B cell (primary cell): ENCODE measurements at regions not wholly inside any gene's neighbourhood (a gene's known extent, or its start where the extent isn't known, plus 50 kb on each side); places are given as distances from the start of the nearest gene placed in this dataset.

ENCODE experiments used
- ATAC-seq: fragments of 200-7000 bp; cut with Tn5 transposase; one replicate; pipeline ENCODE4 v1.10.0; 2021; ENCODE audit warnings: low read depth, mild to moderate bottlenecking, moderate number of reproducible peaks, moderate library complexity
- CTCF ChIA-PET: fragments of 350-600 bp; sonication (Branson Sonifier 250); formaldehyde crosslinking; loops from one replicate; lab custom pipeline; 2021; ENCODE audit warnings: antibody characterized with exemption, inconsistent platforms; lab: Charles Lee
- POLR2A ChIA-PET: fragments of 350-600 bp; sonication (Branson Sonifier 250); formaldehyde crosslinking; loops from one replicate; lab custom pipeline; 2021; ENCODE audit warnings: antibody characterized with exemption; lab: Charles Lee
- DNase-seq: peaks from one replicate; pipeline ENCODE4 v3.0.0; 2013
- H2AFZ ChIP-seq: 2 replicates; pipeline ENCODE4 v1.6.1; 2012; ENCODE audit warnings: mild to moderate bottlenecking, low read depth, low read length; ENCODE audit not compliant: insufficient read depth, poor library complexity, severe bottlenecking
- H3K27ac ChIP-seq, 2 donors: 1 replicate in 1 of 2; 2 replicates in 1 of 2; pipeline ENCODE4 v1.5.1; 2012 to 2013; ENCODE audit warnings: low read length in 2 of 2, mild to moderate bottlenecking in 2 of 2, moderate library complexity in 1 of 2
- H3K27me3 ChIP-seq, 4 experiments: fragments of 200-600 bp in 1 of 4; sonication (generic) in 1 of 4; replicated peaks in 1 of 4; 1 replicate in 2 of 4; 2 replicates in 2 of 4; pipeline versions ENCODE4 v1.6.1 to v1.7.0; 2013 to 2016; ENCODE audit warnings: low read length in 3 of 4, mild to moderate bottlenecking in 2 of 4, mixed read lengths in 1 of 4, moderate library complexity in 1 of 4; ENCODE audit not compliant: insufficient read depth in 4 of 4, control insufficient read depth in 3 of 4; ENCODE audit errors: control extremely low read depth in 1 of 4
- H3K36me3 ChIP-seq, 2 experiments: replicated peaks in 1 of 2; 1 replicate in 1 of 2; 2 replicates in 1 of 2; pipeline versions ENCODE4 v1.6.1 to v1.7.1; 2013; ENCODE audit warnings: low read length in 1 of 2; ENCODE audit not compliant: insufficient read depth in 2 of 2, control insufficient read depth in 1 of 2; ENCODE audit errors: control extremely low read depth in 1 of 2, extremely low read depth in 1 of 2
- H3K4me1 ChIP-seq, 2 donors: fragments of 200-600 bp in 1 of 2; sonication (generic) in 1 of 2; 1 replicate in 1 of 2; 2 replicates in 1 of 2; pipeline versions ENCODE4 v1.5.1 to v1.6.1; 2013 to 2017; ENCODE audit warnings: low read length in 2 of 2; ENCODE audit not compliant: control insufficient read depth in 2 of 2, insufficient read depth in 2 of 2
- H3K4me2 ChIP-seq: replicated peaks from 2 replicates; pipeline ENCODE3; 2012; ENCODE audit warnings: mild to moderate bottlenecking, low read depth, low read length; ENCODE audit not compliant: poor library complexity, severe bottlenecking
- H3K4me3 ChIP-seq, 5 experiments: fragments of 200-600 bp in 1 of 5; sonication (generic) in 1 of 5; 1 replicate in 3 of 5; 2 replicates in 2 of 5; pipeline versions ENCODE4 v1.5.1 to v1.7.0; 2011 to 2016; ENCODE audit warnings: low read length in 4 of 5, mild to moderate bottlenecking in 4 of 5, low read depth in 2 of 5, control low read depth in 1 of 5, moderate library complexity in 1 of 5; ENCODE audit not compliant: insufficient read depth in 1 of 5; ENCODE audit errors: control extremely low read depth in 1 of 5, extremely low read depth in 1 of 5
- H3K79me2 ChIP-seq: fragments of 200-600 bp; sonication (generic); one replicate; pipeline ENCODE4 v1.6.0; 2016; ENCODE audit warnings: low read length; ENCODE audit not compliant: control insufficient read depth, insufficient read depth
- H3K9ac ChIP-seq: fragments of 200-600 bp; sonication (generic); 2 replicates; pipeline ENCODE4 v1.6.1; 2017; ENCODE audit warnings: mild to moderate bottlenecking, low read length, moderate library complexity
- H3K9me3 ChIP-seq, 3 donors: one replicate each; pipeline versions ENCODE4 v1.6.1 to v1.7.1; 2013; ENCODE audit warnings: low read length in 2 of 3; ENCODE audit not compliant: control insufficient read depth in 2 of 3, insufficient read depth in 1 of 3; ENCODE audit errors: control extremely low read depth in 1 of 3
- H4K20me1 ChIP-seq: 2 replicates; pipeline ENCODE4 v1.6.0; 2012; ENCODE audit warnings: mild to moderate bottlenecking, low read length; ENCODE audit not compliant: insufficient read depth, control insufficient read depth, poor library complexity, severe bottlenecking
- H3K27ac Mint-ChIP-seq: one replicate; pipeline ENCODE4 v1.8.0; 2021; ENCODE audit warnings: mixed read lengths
- H3K27me3 Mint-ChIP-seq: one replicate; pipeline ENCODE4 v1.8.0; 2021; ENCODE audit warnings: mixed read lengths
- H3K4me1 Mint-ChIP-seq: one replicate; pipeline ENCODE4 v1.8.0; 2021; ENCODE audit warnings: mixed read lengths
- H3K4me3 Mint-ChIP-seq: one replicate; pipeline ENCODE4 v1.8.0; 2021; ENCODE audit warnings: mixed read lengths
- H3K9me3 Mint-ChIP-seq: one replicate; pipeline ENCODE4 v1.8.0; 2022; ENCODE audit warnings: mixed read lengths; ENCODE audit not compliant: insufficient read depth
- CTCF ChIP-seq: fragments of 200-600 bp; IDR thresholded peaks from one replicate; pipeline ENCODE4 v1.8.0; 2022; ENCODE audit warnings: antibody characterized with exemption, mild to moderate bottlenecking
- EZH2 ChIP-seq: IDR thresholded peaks from 2 replicates; pipeline ENCODE4 v1.6.1; 2012; ENCODE audit warnings: borderline replicate concordance, low read depth, mild to moderate bottlenecking, moderate library complexity, low read length; ENCODE audit not compliant: insufficient read depth, poor library complexity, severe bottlenecking
- WGBS: methylation state at CpG from one replicate; pipeline ENCODE4 v1.1.5; 2013; ENCODE audit warnings: missing lambda C conversion rate; ENCODE audit not compliant: insufficient coverage; 5-methylcytosine and 5-hydroxymethylcytosine counted together
- intact Hi-C: fragments of 100-400 bp; cut with micrococcal nuclease; formaldehyde crosslinking; loops from one replicate; pipeline ENCODE4 v1.10.0; 2022

GRCh38 chrX:78383594-78383993 lies 56.2 kb upstream of the CYSLTR1 start:
- H3K4me3 ChIP-seq = no peak overlapping the region
- intact Hi-C loops = no loop called here
- DNase-seq (no peak), ATAC-seq (no peak)
- POLR2A ChIA-PET = no interaction called here
- H3K36me3 ChIP-seq = no peaks in the 10 kb centered on the region
- H3K27me3 ChIP-seq = no peaks in the 10 kb centered on the region
- no peaks in the 10 kb centered on the region for H4K20me1 ChIP-seq
- no peak overlapping the region for H3K27ac Mint-ChIP-seq
- no peaks in the 10 kb centered on the region for H3K4me1 Mint-ChIP-seq
- no peak overlapping the region for H2AFZ ChIP-seq
- H3K9ac ChIP-seq = no peak overlapping the region
- H3K4me3 Mint-ChIP-seq = no peak overlapping the region
- CTCF ChIA-PET = no interaction called here
- H3K27me3 Mint-ChIP-seq = no peaks in the 10 kb centered on the region
- no peak overlapping the region for H3K27ac ChIP-seq
- no peak overlapping the region for H3K4me2 ChIP-seq
- peaks cover 0 to 6% (median 3%) of the 10 kb centered on the region in 3 donors for H3K9me3 ChIP-seq
- no peaks in the 10 kb centered on the region for H3K9me3 Mint-ChIP-seq
- no peak for TF ChIP-seq CTCF
- no peak for TF ChIP-seq EZH2
- WGBS = no CpG with 5 or more reads among the region's 3 CpGs
- H3K4me1 ChIP-seq = no peaks in the 10 kb centered on the region
- H3K79me2 ChIP-seq = no peaks in the 10 kb centered on the region

- no peaks in the 10 kb centered on the region for H3K27me3 ChIP-seq
- H2AFZ ChIP-seq = no peak overlapping the region
- no peaks in the 10 kb centered on the region for H3K4me1 ChIP-seq
- Mint-ChIP-seq H3K9me3 (no peaks in the 10 kb centered on the region), H3K4me3 (no peak overlapping the region), H3K27ac (no peak overlapping the region), H3K4me1 (no peaks in the 10 kb centered on the region), H3K27me3 (no peaks in the 10 kb centered on the region)
- intact Hi-C loops = no loop called here
- no peaks in the 10 kb centered on the region for H4K20me1 ChIP-seq
- TF ChIP-seq EZH2 = no peak
- TF ChIP-seq CTCF = no peak
- no peaks in the 10 kb centered on the region for H3K36me3 ChIP-seq
- no peaks in the 10 kb centered on the region for H3K9me3 ChIP-seq
- no peak overlapping the region for H3K4me3 ChIP-seq
- H3K4me2 ChIP-seq = no peak overlapping the region
- H3K27ac ChIP-seq = no peak overlapping the region
- no peak for DNase-seq
- no peaks in the 10 kb centered on the region for H3K79me2 ChIP-seq
- no peak overlapping the region for H3K9ac ChIP-seq
- WGBS = no CpG with 5 or more reads among the region's 2 CpGs
- CTCF ChIA-PET = no interaction called here
- POLR2A ChIA-PET = no interaction called here
- no peak for ATAC-seq
Observed at GRCh38 chrX:78378476-78379115, 51.2 kb upstream of the CYSLTR1 start.
